Erythroblast (primary cell): ENCODE measurements at regions not wholly inside any gene's neighbourhood (a gene's known extent, or its start where the extent isn't known, plus 50 kb on each side); places are given as distances from the start of the nearest gene placed in this dataset.

Experiments
- GATA1 ChIP-seq: IDR thresholded peaks from 2 replicates; pipeline ENCODE4 v1.6.1; 2011; ENCODE audit warnings: low read depth, mild to moderate bottlenecking, control low read depth, low read length, moderate library complexity
- POLR2A ChIP-seq: IDR thresholded peaks from 2 replicates; pipeline ENCODE4 v1.6.1; 2011; ENCODE audit warnings: mild to moderate bottlenecking, low read length

- no peak for TF ChIP-seq POLR2A
- no peak for TF ChIP-seq GATA1
Measured at GRCh38 chr19:27865927-27866777, 1346.8 kb downstream of the UQCRFS1 start.
